Heart left ventricle (tissue), 16 donors: ENCODE measurements at regions not wholly inside any gene's neighbourhood (a gene's known extent, or its start where the extent isn't known, plus 50 kb on each side); places are given as distances from the start of the nearest gene placed in this dataset.

Experiments
- ATAC-seq, 4 donors: fragments of 200-7000 bp; cut with Tn5 transposase; one replicate each; pipeline ENCODE4 v1.9.1; 2020 to 2022; ENCODE audit warnings: moderate library complexity in 4 of 4, mild to moderate bottlenecking in 3 of 4, moderate number of reproducible peaks in 1 of 4
- DNase-seq, 5 donors: peaks; one replicate each; pipeline ENCODE4 v3.0.0-alpha.2; 2020
- H3K27ac ChIP-seq, 12 donors: fragments of 200-600 bp; sonication (generic) in 4 of 12; one replicate each; pipeline versions ENCODE4 v1.5.0 to v1.8.0; 2016 to 2022; ENCODE audit warnings: mild to moderate bottlenecking in 2 of 12
- H3K27me3 ChIP-seq, 9 donors: fragments of 200-600 bp; sonication (generic) in 2 of 9; one replicate each; pipeline versions ENCODE4 v1.5.1 to v1.8.0; 2016 to 2022; ENCODE audit warnings: mild to moderate bottlenecking in 3 of 9
- H3K36me3 ChIP-seq, 9 donors: fragments of 200-600 bp; sonication (generic) in 2 of 9; one replicate each; pipeline versions ENCODE4 v1.5.0 to v1.8.0; 2018 to 2022; ENCODE audit warnings: mild to moderate bottlenecking in 2 of 9
- H3K4me1 ChIP-seq, 12 donors: fragments of 200-600 bp; sonication (generic) in 4 of 12; one replicate each; pipeline versions ENCODE4 v1.5.0 to v1.8.0; 2016 to 2022; ENCODE audit warnings: mild to moderate bottlenecking in 3 of 12
- H3K4me3 ChIP-seq, 12 donors: fragments of 200-600 bp; sonication (generic) in 4 of 12; one replicate each; pipeline versions ENCODE4 v1.5.0 to v1.8.0; 2017 to 2022; ENCODE audit warnings: mild to moderate bottlenecking in 9 of 12, moderate library complexity in 4 of 12
- H3K9me3 ChIP-seq, 12 donors: fragments of 200-600 bp; sonication (generic) in 4 of 12; one replicate each; pipeline versions ENCODE4 v1.5.0 to v1.8.0; 2016 to 2022; ENCODE audit warnings: mild to moderate bottlenecking in 1 of 12
- CTCF ChIP-seq, 12 donors: fragments of 200-600 bp; sonication (generic) in 4 of 12; IDR thresholded peaks; one replicate each; pipeline versions ENCODE4 v1.5.0 to v1.8.0; 2018 to 2022; ENCODE audit warnings: antibody characterized with exemption in 12 of 12, mild to moderate bottlenecking in 5 of 12
- POLR2A ChIP-seq, 2 donors: fragments of 450-650 bp; IDR thresholded peaks; one replicate each; pipeline ENCODE4 v1.6.1; 2017; ENCODE audit warnings: antibody characterized with exemption in 2 of 2, mild to moderate bottlenecking in 2 of 2, moderate library complexity in 2 of 2
- WGBS, 4 donors: extraction: QIAGEN DNeasy Blood & Tissue Kit in 2 of 4; methylation state at CpG; one replicate each; pipeline versions ENCODE4 v1.1.5 to v1.1.7; 2013 to 2018; 5-methylcytosine and 5-hydroxymethylcytosine counted together
- intact Hi-C, 10 donors: fragments of 100-400 bp; cut with DNase I; formaldehyde crosslinking; loops; one replicate each; pipeline versions ENCODE4 v1.11.1 to v1.14.2; 2022
- donor health status: ischemic (EF 13 %, LVEDD 7.1; RV severe dilation, severe dysfunction).
- donor health status: healthy with polysubstance abuse.
- donor health status: DM: no; HTN: yes; CAD: no.
- donor health status: DM: no; HTN: no; CAD: no.
- donor health status: ischemic (EF 25% LVEDD 6.9; RV normal size, moderate dysfunction).
- donor health status: ischemic (EF 25% LVEDD 5.7; RV mildly dilated, moderate dysfunction).
- donor health status: healthy.
- donor health status: DM: yes; HTN: yes; CAD: no.
- donor health status: ischemic (EF 35%, LVEDD 5.7; RV mildly dilated, moderate dysfunction).
- donor health status: nonischemic (EF 11% LVEDD 7.7; RV severe dilation, severe dysfunction).
- donor health status: DM: yes; HTN: yes; CAD: no.
- donor health status: PGD.
- donor health status: ischemic (EF 29% LVEDD 5.4; RV normal size, mild dysfunction).
- donor health status: nonischemic (EF 23%, LVEDD 6.1; RV moderate dilation, normal function).

DNA sequence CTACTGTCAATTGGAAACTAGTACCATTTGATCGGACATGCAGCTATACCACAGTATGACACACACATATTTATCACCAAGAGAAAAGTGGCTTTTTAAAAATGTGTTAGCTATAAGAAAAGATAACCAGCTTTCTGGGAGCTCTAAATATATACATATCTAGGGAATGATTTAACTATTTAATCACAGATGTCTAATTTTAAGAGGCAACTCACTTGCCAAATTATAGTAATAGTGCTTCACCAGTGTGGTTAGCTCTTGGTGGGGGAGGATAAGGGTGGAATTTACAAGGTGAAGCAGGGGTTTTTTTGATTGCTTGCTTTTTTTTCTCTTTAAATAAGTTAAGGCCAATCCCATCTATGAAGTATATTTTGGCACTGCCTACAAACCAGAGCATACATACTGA, 547.7 kb upstream of the DIPK2B start:
- ATAC-seq (no peak), DNase-seq (no peak)
- intact Hi-C loops, result loop anchor here in 8 of 10 donors (2.0 to 10.0 kb wide), 5 partner anchors 49 to 424 kb away; no protein-coding TSS in a partner anchor
- Histone ChIP-seq H3K27me3 (peaks cover 0 to 30% (median 0%) of the 10 kb centered on the region in 9 donors), H3K4me3 (peak overlapping the region in 8 of 12 donors; percentile 35 to 49 (median 41)), H3K36me3 (peaks cover 0 to 19% (median 9%) of the 10 kb centered on the region in 9 donors), H3K9me3 (no peaks in the 10 kb centered on the region), H3K4me1 (peaks cover 0 to 16% (median 3%) of the 10 kb centered on the region in 12 donors), H3K27ac (peak overlapping the region in 11 of 12 donors; percentile 3 to 79 (median 67))
- no peak for TF ChIP-seq POLR2A (IDR thresholded peaks at IDR 0.05)
- no peak for TF ChIP-seq CTCF (IDR thresholded peaks at IDR 0.05)
- WGBS, 4 donors, result 41 to 77% (median 61%) methylated on average over 1 of the region's 1 CpG

GRCh38 chrX:45747905-45748304, 547.2 kb upstream of the DIPK2B start:
- peaks cover 0 to 19% (median 9%) of the 10 kb centered on the region in 9 donors for H3K36me3 ChIP-seq
- DNase-seq, result no peak
- peak overlapping the region in 11 of 12 donors; percentile 3 to 79 (median 67) for H3K27ac ChIP-seq
- intact Hi-C loops, result loop anchor here in 8 of 10 donors (2.0 to 10.0 kb wide), 5 partner anchors 49 to 423 kb away; no protein-coding TSS in a partner anchor
- no peak for TF ChIP-seq CTCF (IDR thresholded peaks at IDR 0.05)
- no peak for TF ChIP-seq POLR2A (IDR thresholded peaks at IDR 0.05)
- WGBS, 4 donors, result 25 to 38% (median 31%) methylated on average over 4 of the region's 4 CpGs
- ATAC-seq, result no peak
- peaks cover 0 to 15% (median 1%) of the 10 kb centered on the region in 12 donors for H3K4me1 ChIP-seq
- H3K9me3 ChIP-seq, result no peaks in the 10 kb centered on the region
- H3K27me3 ChIP-seq, result peaks cover 0 to 34% (median 0%) of the 10 kb centered on the region in 9 donors
- peak overlapping the region in 8 of 12 donors; percentile 35 to 49 (median 41) for H3K4me3 ChIP-seq

- peaks cover 0 to 5% (median 0%) of the 10 kb centered on the region in 12 donors for H3K9me3 ChIP-seq
- peaks cover 0 to 41% (median 0%) of the 10 kb centered on the region in 9 donors for H3K27me3 ChIP-seq
- H3K4me3 ChIP-seq, result no peak overlapping the region
- ATAC-seq (no peak), DNase-seq (no peak)
- peaks cover 0 to 19% (median 9%) of the 10 kb centered on the region in 9 donors for H3K36me3 ChIP-seq
- no peak overlapping the region for H3K27ac ChIP-seq
- no peak for TF ChIP-seq CTCF (IDR thresholded peaks at IDR 0.05)
- TF ChIP-seq POLR2A (IDR thresholded peaks at IDR 0.05), result no peak
- intact Hi-C loops, result loop anchor here in 7 of 10 donors (5.0 to 10.0 kb wide), 4 partner anchors 52 to 421 kb away; no protein-coding TSS in a partner anchor
- H3K4me1 ChIP-seq, result peaks cover 0 to 9% (median 0%) of the 10 kb centered on the region in 12 donors
Measured at GRCh38 chrX:45745479-45745878, 544.8 kb upstream of the DIPK2B start.

- DNase-seq, result no peak
- intact Hi-C loops, result loop anchor here in 6 of 10 donors (10.0 kb wide), 2 partner anchors 229 to 419 kb away; no protein-coding TSS in a partner anchor
- H3K4me1 ChIP-seq, result peaks cover 0 to 7% (median 0%) of the 10 kb centered on the region in 12 donors
- H3K9me3 ChIP-seq, result peaks cover 0 to 5% (median 0%) of the 10 kb centered on the region in 12 donors
- 74 to 97% (median 90%) methylated on average over 6 of the region's 6 CpGs for WGBS, 4 donors
- H3K27ac ChIP-seq, result no peak overlapping the region
- H3K27me3 ChIP-seq, result peaks cover 0 to 33% (median 0%) of the 10 kb centered on the region in 9 donors
- peaks cover 0 to 19% (median 9%) of the 10 kb centered on the region in 9 donors for H3K36me3 ChIP-seq
- no peak for TF ChIP-seq POLR2A (IDR thresholded peaks at IDR 0.05)
- TF ChIP-seq CTCF (IDR thresholded peaks at IDR 0.05), result no peak
- ATAC-seq, result no peak
- no peak overlapping the region for H3K4me3 ChIP-seq
Measured at GRCh38 chrX:45743906-45744625, 543.4 kb upstream of the DIPK2B start.
